ENCODE measurements at regions not wholly inside any gene's neighbourhood (a gene's known extent, or its start where the extent isn't known, plus 50 kb on each side); places are given as distances from the start of the nearest gene placed in this dataset.

DNA sequence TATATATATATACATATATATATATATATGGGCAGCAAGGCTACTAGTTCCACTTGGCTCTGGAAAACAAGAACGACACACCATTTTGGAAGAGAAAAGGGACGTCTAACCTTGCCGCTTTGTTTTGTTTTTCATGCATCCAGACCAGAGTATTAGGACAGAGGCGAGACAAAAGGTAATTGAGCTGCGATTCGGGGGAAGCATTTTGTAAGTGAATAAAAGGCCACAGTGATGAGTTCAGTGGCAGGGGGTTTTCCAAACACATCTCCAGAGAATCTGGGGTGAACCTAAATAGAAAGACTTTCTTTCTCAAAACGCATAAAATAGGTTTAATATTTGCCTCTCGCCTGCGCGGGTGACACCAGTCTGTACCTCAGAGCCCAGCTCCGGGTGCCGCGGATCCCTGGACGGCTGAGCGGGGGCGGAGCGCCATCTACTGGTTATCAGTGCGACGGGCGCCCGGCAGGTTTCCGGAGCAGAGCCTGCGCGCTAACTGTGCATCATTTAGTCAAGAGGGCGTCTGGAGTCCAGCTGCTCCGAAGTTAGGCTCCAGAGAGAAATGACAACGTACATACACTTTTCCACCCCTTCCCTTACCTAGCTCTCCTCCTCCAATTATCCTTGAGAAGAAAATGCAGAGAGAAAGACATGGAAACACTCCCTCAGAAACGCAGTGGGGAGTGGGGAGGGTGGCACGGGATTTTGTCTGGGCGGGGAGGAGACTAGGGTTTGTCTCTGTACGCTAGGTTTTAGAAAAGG is 262.3 kb downstream of the TBC1D4 start:
- H3K27me3 ChIP-seq (ENCODE audit: insufficient read depth): no peaks in the 10 kb centered on the region
- peak; percentile 88 for DNase-seq (ENCODE audit: low spot score)
- no peaks in the 10 kb centered on the region for H4K20me1 ChIP-seq (replicated peaks; ENCODE audit: insufficient read depth)
- H3K36me3 Mint-ChIP-seq (ENCODE audit: low read depth): no peaks in the 10 kb centered on the region
- peak; percentile 99 for ATAC-seq
- H3K4me2 ChIP-seq: peak overlapping the region; percentile 81
- H3K79me2 ChIP-seq (replicated peaks; ENCODE audit: insufficient read depth): no peaks in the 10 kb centered on the region
- no peaks in the 10 kb centered on the region for H3K4me1 ChIP-seq (ENCODE audit: insufficient read depth)
- TF ChIP-seq, protein P1, sequence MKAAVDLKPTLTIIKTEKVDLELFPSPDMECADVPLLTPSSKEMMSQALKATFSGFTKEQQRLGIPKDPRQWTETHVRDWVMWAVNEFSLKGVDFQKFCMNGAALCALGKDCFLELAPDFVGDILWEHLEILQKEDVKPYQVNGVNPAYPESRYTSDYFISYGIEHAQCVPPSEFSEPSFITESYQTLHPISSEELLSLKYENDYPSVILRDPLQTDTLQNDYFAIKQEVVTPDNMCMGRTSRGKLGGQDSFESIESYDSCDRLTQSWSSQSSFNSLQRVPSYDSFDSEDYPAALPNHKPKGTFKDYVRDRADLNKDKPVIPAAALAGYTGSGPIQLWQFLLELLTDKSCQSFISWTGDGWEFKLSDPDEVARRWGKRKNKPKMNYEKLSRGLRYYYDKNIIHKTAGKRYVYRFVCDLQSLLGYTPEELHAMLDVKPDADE (IDR thresholded peaks at IDR 0.05): no peak
- TF ChIP-seq, protein P2, sequence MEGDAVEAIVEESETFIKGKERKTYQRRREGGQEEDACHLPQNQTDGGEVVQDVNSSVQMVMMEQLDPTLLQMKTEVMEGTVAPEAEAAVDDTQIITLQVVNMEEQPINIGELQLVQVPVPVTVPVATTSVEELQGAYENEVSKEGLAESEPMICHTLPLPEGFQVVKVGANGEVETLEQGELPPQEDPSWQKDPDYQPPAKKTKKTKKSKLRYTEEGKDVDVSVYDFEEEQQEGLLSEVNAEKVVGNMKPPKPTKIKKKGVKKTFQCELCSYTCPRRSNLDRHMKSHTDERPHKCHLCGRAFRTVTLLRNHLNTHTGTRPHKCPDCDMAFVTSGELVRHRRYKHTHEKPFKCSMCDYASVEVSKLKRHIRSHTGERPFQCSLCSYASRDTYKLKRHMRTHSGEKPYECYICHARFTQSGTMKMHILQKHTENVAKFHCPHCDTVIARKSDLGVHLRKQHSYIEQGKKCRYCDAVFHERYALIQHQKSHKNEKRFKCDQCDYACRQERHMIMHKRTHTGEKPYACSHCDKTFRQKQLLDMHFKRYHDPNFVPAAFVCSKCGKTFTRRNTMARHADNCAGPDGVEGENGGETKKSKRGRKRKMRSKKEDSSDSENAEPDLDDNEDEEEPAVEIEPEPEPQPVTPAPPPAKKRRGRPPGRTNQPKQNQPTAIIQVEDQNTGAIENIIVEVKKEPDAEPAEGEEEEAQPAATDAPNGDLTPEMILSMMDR (conservative IDR thresholded peaks at IDR 0.05; ENCODE audit: low read depth in 2 of 2): peak; percentile 93 to 96
- no peaks in the 10 kb centered on the region for H3K9me2 ChIP-seq (ENCODE audit: insufficient read depth)
- H3K27ac ChIP-seq (ENCODE audit: low read depth): no peak overlapping the region
- H3F3A ChIP-seq (replicated peaks; ENCODE audit: low read depth): no peaks in the 10 kb centered on the region
- no peaks in the 10 kb centered on the region for H3K36me3 ChIP-seq (ENCODE audit: insufficient read depth)
- no peak overlapping the region for H3K27ac Mint-ChIP-seq
- no peaks in the 10 kb centered on the region for H3K9me3 Mint-ChIP-seq
- peak overlapping the region; percentile 68 for H3K4me3 Mint-ChIP-seq
- H3K27me3 Mint-ChIP-seq (ENCODE audit: insufficient read depth, low read depth, poor library complexity): no peaks in the 10 kb centered on the region
- peaks cover 2% of the 10 kb centered on the region; the same call in 2 of the 3 replicates for H3K4me1 Mint-ChIP-seq
- H3K4me3 ChIP-seq: peak overlapping the region; percentile 50
- H2AFZ ChIP-seq: peak overlapping the region; percentile 99

DNA sequence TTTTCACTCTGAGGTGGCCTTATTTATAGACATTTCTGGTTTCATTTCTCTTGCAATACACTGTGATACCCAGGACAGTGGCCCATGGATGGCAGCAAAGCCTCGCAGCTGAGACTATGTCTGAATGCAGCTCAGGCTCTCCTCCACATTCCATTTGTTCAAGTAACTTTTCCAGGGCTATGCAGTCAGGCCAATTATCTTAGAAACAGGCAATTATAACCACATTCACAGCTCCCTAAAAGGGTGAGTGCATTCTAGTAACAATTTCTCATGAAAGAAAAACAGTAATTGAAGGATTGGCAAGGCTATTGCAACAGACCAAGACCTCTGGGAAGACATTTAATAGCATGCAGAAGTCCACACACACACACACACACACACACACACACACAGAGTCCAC is 264.0 kb downstream of the TBC1D4 start:
- Histone ChIP-seq H3K4me1 (ENCODE audit: insufficient read depth) (no peaks in the 10 kb centered on the region), H3K4me3 (no peak overlapping the region), H4K20me1 (replicated peaks; ENCODE audit: insufficient read depth) (no peaks in the 10 kb centered on the region), H3F3A (replicated peaks; ENCODE audit: low read depth) (no peaks in the 10 kb centered on the region), H3K4me2 (no peak overlapping the region), H3K36me3 (ENCODE audit: insufficient read depth) (no peaks in the 10 kb centered on the region), H3K9me2 (ENCODE audit: insufficient read depth) (0 out of 2 replicates have a peak, but pooled peaks cover 3% of the 10 kb centered on the region), H2AFZ (no peak overlapping the region), H3K27me3 (ENCODE audit: insufficient read depth) (no peaks in the 10 kb centered on the region), H3K79me2 (replicated peaks; ENCODE audit: insufficient read depth) (no peaks in the 10 kb centered on the region), H3K27ac (ENCODE audit: low read depth) (no peak overlapping the region)
- Mint-ChIP-seq H3K4me3 (no peak overlapping the region), H3K27me3 (ENCODE audit: insufficient read depth, low read depth, poor library complexity) (no peaks in the 10 kb centered on the region), H3K9me3 (no peaks in the 10 kb centered on the region), H3K4me1 (peaks cover 2% of the 10 kb centered on the region; the same call in 2 of the 3 replicates), H3K36me3 (ENCODE audit: low read depth) (no peaks in the 10 kb centered on the region), H3K27ac (no peak overlapping the region)
- ATAC-seq: no peak
- DNase-seq (ENCODE audit: low spot score): no peak
- TF ChIP-seq, protein P3, sequence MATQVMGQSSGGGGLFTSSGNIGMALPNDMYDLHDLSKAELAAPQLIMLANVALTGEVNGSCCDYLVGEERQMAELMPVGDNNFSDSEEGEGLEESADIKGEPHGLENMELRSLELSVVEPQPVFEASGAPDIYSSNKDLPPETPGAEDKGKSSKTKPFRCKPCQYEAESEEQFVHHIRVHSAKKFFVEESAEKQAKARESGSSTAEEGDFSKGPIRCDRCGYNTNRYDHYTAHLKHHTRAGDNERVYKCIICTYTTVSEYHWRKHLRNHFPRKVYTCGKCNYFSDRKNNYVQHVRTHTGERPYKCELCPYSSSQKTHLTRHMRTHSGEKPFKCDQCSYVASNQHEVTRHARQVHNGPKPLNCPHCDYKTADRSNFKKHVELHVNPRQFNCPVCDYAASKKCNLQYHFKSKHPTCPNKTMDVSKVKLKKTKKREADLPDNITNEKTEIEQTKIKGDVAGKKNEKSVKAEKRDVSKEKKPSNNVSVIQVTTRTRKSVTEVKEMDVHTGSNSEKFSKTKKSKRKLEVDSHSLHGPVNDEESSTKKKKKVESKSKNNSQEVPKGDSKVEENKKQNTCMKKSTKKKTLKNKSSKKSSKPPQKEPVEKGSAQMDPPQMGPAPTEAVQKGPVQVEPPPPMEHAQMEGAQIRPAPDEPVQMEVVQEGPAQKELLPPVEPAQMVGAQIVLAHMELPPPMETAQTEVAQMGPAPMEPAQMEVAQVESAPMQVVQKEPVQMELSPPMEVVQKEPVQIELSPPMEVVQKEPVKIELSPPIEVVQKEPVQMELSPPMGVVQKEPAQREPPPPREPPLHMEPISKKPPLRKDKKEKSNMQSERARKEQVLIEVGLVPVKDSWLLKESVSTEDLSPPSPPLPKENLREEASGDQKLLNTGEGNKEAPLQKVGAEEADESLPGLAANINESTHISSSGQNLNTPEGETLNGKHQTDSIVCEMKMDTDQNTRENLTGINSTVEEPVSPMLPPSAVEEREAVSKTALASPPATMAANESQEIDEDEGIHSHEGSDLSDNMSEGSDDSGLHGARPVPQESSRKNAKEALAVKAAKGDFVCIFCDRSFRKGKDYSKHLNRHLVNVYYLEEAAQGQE (IDR thresholded peaks at IDR 0.05; ENCODE audit: unreplicated experiment): no peak
- no peak for TF ChIP-seq EZH2 (IDR thresholded peaks at IDR 0.05; ENCODE audit: low read depth, unreplicated experiment)
- TF ChIP-seq, protein P1 (IDR thresholded peaks at IDR 0.05): no peak
- no peak for TF ChIP-seq ZNF331 (CRISPR knock-in tag; IDR thresholded peaks at IDR 0.05; ENCODE audit: low read depth)
- TF ChIP-seq JUNB (IDR thresholded peaks at IDR 0.05; ENCODE audit: unreplicated experiment): no peak
- TF ChIP-seq, protein P2 (conservative IDR thresholded peaks at IDR 0.05; ENCODE audit: low read depth in 2 of 2): peak in 1 of 2 experiments; percentile 24; a peak in 1 of 4 replicates
- TF ChIP-seq NANOG (IDR thresholded peaks at IDR 0.05; ENCODE audit: borderline replicate concordance): no peak
- TF ChIP-seq POLR2AphosphoS5 (IDR thresholded peaks at IDR 0.05; ENCODE audit: low read depth): no peak
- TF ChIP-seq EZH2phosphoT487 (IDR thresholded peaks at IDR 0.05; ENCODE audit: unreplicated experiment): no peak
